ENCODE measurements at regions not wholly inside any gene's neighbourhood (a gene's known extent, or its start where the extent isn't known, plus 50 kb on each side); places are given as distances from the start of the nearest gene placed in this dataset.
"Not testable (repeated sequence)": the region's sequence is repeated elsewhere in the genome, so short reads cannot be mapped to it uniquely, and the experiment has no call there.

- Histone ChIP-seq H3K27ac (ENCODE audit: low read depth, low read length) (no peak overlapping the region), H3K9me2 (replicated peaks; ENCODE audit: control insufficient read depth, low read length) (no peaks in the 10 kb centered on the region), H3K9me3 (ENCODE audit: control insufficient read depth, insufficient read depth, low read length) (no peaks in the 10 kb centered on the region; the same call in 1 of the 2 replicates), H3K79me2 (ENCODE audit: control insufficient read depth, low read length) (no peaks in the 10 kb centered on the region), H3F3A (ENCODE audit: control insufficient read depth, insufficient read depth) (no peaks in the 10 kb centered on the region), H3K27me3 (ENCODE audit: control insufficient read depth, low read length) (no peaks in the 10 kb centered on the region), H3K4me2 (ENCODE audit: low read length) (no peak overlapping the region), H3K36me3 (ENCODE audit: control insufficient read depth, low read length) (no peaks in the 10 kb centered on the region), H3K4me3 (ENCODE audit: low read length) (no peak overlapping the region), H3K4me1 (ENCODE audit: control insufficient read depth, low read length) (no peaks in the 10 kb centered on the region), H4K20me1 (ENCODE audit: control insufficient read depth, insufficient read depth, low read depth, low read length) (no peaks in the 10 kb centered on the region)
- TF ChIP-seq EZH2phosphoT487 (IDR thresholded peaks at IDR 0.05; ENCODE audit: borderline replicate concordance, low read length) (no peak), CTCF (IDR thresholded peaks at IDR 0.05; ENCODE audit: low read depth, low read length, poor library complexity, severe bottlenecking) (no peak)
These were observed 151.9 kb upstream of the ATF7IP start for GRCh38 chr12:14213542-14213941.

GRCh38 chr12:14214495-14214894, 151.0 kb upstream of the ATF7IP start:
- Histone ChIP-seq H3K79me2 (ENCODE audit: control insufficient read depth, low read length) (no peaks in the 10 kb centered on the region), H3K4me1 (ENCODE audit: control insufficient read depth, low read length) (no peaks in the 10 kb centered on the region), H3K4me2 (ENCODE audit: low read length) (no peak overlapping the region), H3K9me3 (ENCODE audit: control insufficient read depth, insufficient read depth, low read length) (no peaks in the 10 kb centered on the region; the same call in 1 of the 2 replicates), H3K4me3 (ENCODE audit: low read length) (no peak overlapping the region), H3K9me2 (replicated peaks; ENCODE audit: control insufficient read depth, low read length) (no peaks in the 10 kb centered on the region), H3K27ac (ENCODE audit: low read depth, low read length) (no peak overlapping the region), H3F3A (ENCODE audit: control insufficient read depth, insufficient read depth) (no peaks in the 10 kb centered on the region), H3K27me3 (ENCODE audit: control insufficient read depth, low read length) (no peaks in the 10 kb centered on the region), H4K20me1 (ENCODE audit: control insufficient read depth, insufficient read depth, low read depth, low read length) (no peaks in the 10 kb centered on the region), H3K36me3 (ENCODE audit: control insufficient read depth, low read length) (no peaks in the 10 kb centered on the region)
- TF ChIP-seq EZH2phosphoT487 (IDR thresholded peaks at IDR 0.05; ENCODE audit: borderline replicate concordance, low read length) (no peak), CTCF (IDR thresholded peaks at IDR 0.05; ENCODE audit: low read depth, low read length, poor library complexity, severe bottlenecking) (no peak)

- not testable (repeated sequence) for H3K9me3 ChIP-seq (ENCODE audit: control insufficient read depth, insufficient read depth, low read length); H3K27me3 ChIP-seq (ENCODE audit: control insufficient read depth, low read length); H3K79me2 ChIP-seq (ENCODE audit: control insufficient read depth, low read length); H3K4me3 ChIP-seq (ENCODE audit: low read length); H3K4me2 ChIP-seq (ENCODE audit: low read length); H3K36me3 ChIP-seq (ENCODE audit: control insufficient read depth, low read length); H3K9me2 ChIP-seq (replicated peaks; ENCODE audit: control insufficient read depth, low read length); H4K20me1 ChIP-seq (ENCODE audit: control insufficient read depth, insufficient read depth, low read depth, low read length); H3K4me1 ChIP-seq (ENCODE audit: control insufficient read depth, low read length); H3F3A ChIP-seq (ENCODE audit: control insufficient read depth, insufficient read depth); H3K27ac ChIP-seq (ENCODE audit: low read depth, low read length)
These were observed 149.5 kb upstream of the ATF7IP start for GRCh38 chr12:14215949-14216348.

- Histone ChIP-seq H4K20me1 (ENCODE audit: control insufficient read depth, insufficient read depth, low read depth, low read length) (no peaks in the 10 kb centered on the region), H3K27ac (ENCODE audit: low read depth, low read length) (no peak overlapping the region), H3F3A (ENCODE audit: control insufficient read depth, insufficient read depth) (no peaks in the 10 kb centered on the region), H3K9me3 (ENCODE audit: control insufficient read depth, insufficient read depth, low read length) (peaks cover 6% of the 10 kb centered on the region; the same call in 1 of the 2 replicates), H3K4me3 (ENCODE audit: low read length) (no peak overlapping the region), H3K79me2 (ENCODE audit: control insufficient read depth, low read length) (no peaks in the 10 kb centered on the region), H3K4me2 (ENCODE audit: low read length) (no peak overlapping the region), H3K36me3 (ENCODE audit: control insufficient read depth, low read length) (no peaks in the 10 kb centered on the region), H3K27me3 (ENCODE audit: control insufficient read depth, low read length) (no peaks in the 10 kb centered on the region), H3K9me2 (replicated peaks; ENCODE audit: control insufficient read depth, low read length) (no peaks in the 10 kb centered on the region), H3K4me1 (ENCODE audit: control insufficient read depth, low read length) (no peaks in the 10 kb centered on the region)
- TF ChIP-seq CTCF (IDR thresholded peaks at IDR 0.05; ENCODE audit: low read depth, low read length, poor library complexity, severe bottlenecking) (no peak), EZH2phosphoT487 (IDR thresholded peaks at IDR 0.05; ENCODE audit: borderline replicate concordance, low read length) (no peak)
These were observed 148.8 kb upstream of the ATF7IP start for GRCh38 chr12:14216405-14217294.

Data from DOHH2 (cell line).